Erythroblast (primary cell): ENCODE measurements at regions not wholly inside any gene's neighbourhood (a gene's known extent, or its start where the extent isn't known, plus 50 kb on each side); places are given as distances from the start of the nearest gene placed in this dataset.

Experiments used
- GATA1 ChIP-seq: IDR thresholded peaks from 2 replicates; pipeline ENCODE4 v1.6.1; 2011; ENCODE audit warnings: low read depth, mild to moderate bottlenecking, control low read depth, low read length, moderate library complexity
- POLR2A ChIP-seq: IDR thresholded peaks from 2 replicates; pipeline ENCODE4 v1.6.1; 2011; ENCODE audit warnings: mild to moderate bottlenecking, low read length

DNA sequence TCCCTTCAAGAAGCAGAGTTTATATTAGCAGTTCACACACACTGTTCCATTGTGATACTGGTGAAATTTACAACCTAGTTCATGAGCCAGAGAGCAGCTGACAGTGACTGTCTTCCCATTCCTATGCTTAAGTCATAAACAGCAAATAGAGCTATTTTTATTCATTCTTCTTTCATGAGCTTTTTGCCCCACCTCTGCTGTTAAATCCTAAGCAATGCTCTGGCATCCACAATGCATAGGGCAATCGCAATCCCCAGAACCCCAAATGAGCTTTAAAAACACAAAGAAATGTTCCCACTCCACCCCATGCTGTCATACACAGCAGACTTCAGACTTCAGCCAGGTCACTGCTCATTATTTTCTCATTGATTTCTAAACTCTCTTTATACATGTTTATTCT is 307.5 kb downstream of the ETS1 start:
- TF ChIP-seq POLR2A (no peak), GATA1 (no peak)
